Ascending aorta (tissue), 2 donors: ENCODE measurements at regions not wholly inside any gene's neighbourhood (a gene's known extent, or its start where the extent isn't known, plus 50 kb on each side); places are given as distances from the start of the nearest gene placed in this dataset.

Experiments used
- DNase-seq, 2 donors: peaks; one replicate each; pipeline ENCODE4 v3.0.0-alpha.2; 2019; ENCODE audit warnings: low spot score in 2 of 2
- H3K27ac ChIP-seq, 2 donors: fragments of 200-600 bp; sonication (generic); one replicate each; pipeline ENCODE4 v1.5.1; 2016 to 2017; ENCODE audit warnings: mild to moderate bottlenecking in 1 of 2
- H3K27me3 ChIP-seq: fragments of 200-600 bp; sonication (generic); one replicate; pipeline ENCODE4 v1.5.1; 2017
- H3K36me3 ChIP-seq, 2 donors: fragments of 200-600 bp; sonication (generic); one replicate each; pipeline ENCODE4 v1.5.1; 2016
- H3K4me1 ChIP-seq, 2 donors: fragments of 200-600 bp; sonication (generic); one replicate each; pipeline ENCODE4 v1.5.1; 2016 to 2017; ENCODE audit warnings: mild to moderate bottlenecking in 1 of 2
- H3K4me3 ChIP-seq, 2 donors: fragments of 200-600 bp; sonication (generic); one replicate each; pipeline ENCODE4 v1.5.1; 2016 to 2017; ENCODE audit warnings: mild to moderate bottlenecking in 1 of 2
- H3K9me3 ChIP-seq, 2 donors: fragments of 200-600 bp; sonication (generic); one replicate each; pipeline ENCODE4 v1.5.1; 2016
- CTCF ChIP-seq, 3 experiments: fragments of 200-600 bp in 2 of 3; fragments of 450-650 bp in 1 of 3; sonication (generic) in 2 of 3; IDR thresholded peaks; one replicate each; pipeline ENCODE4 v1.5.1; 2016 to 2019; ENCODE audit warnings: antibody characterized with exemption in 3 of 3, mild to moderate bottlenecking in 1 of 3, moderate library complexity in 1 of 3
- intact Hi-C: fragments of 100-400 bp; cut with DNase I; formaldehyde crosslinking; loops from one replicate; pipeline ENCODE4 v1.15.1; 2023

- Histone ChIP-seq H3K27me3 (no peaks in the 10 kb centered on the region), H3K9me3 (peaks cover 0 to 6% of the 10 kb centered on the region in 2 donors), H3K36me3 (no peaks in the 10 kb centered on the region), H3K4me1 (peaks cover 3 to 14% of the 10 kb centered on the region in 2 donors), H3K4me3 (no peak overlapping the region), H3K27ac (no peak overlapping the region)
- DNase-seq = no peak
- TF ChIP-seq CTCF (IDR thresholded peaks at IDR 0.05) = no peak
- intact Hi-C loops = no loop called here
These were observed 317.0 kb upstream of the RPS23 start for GRCh38 chr5:82595113-82595512.

GRCh38 chr5:82594097-82594496, 315.9 kb upstream of the RPS23 start:
- TF ChIP-seq CTCF (IDR thresholded peaks at IDR 0.05) = no peak
- H3K9me3 ChIP-seq = peaks cover 0 to 6% of the 10 kb centered on the region in 2 donors
- H3K4me3 ChIP-seq = no peak overlapping the region
- intact Hi-C loops = no loop called here
- H3K27me3 ChIP-seq = no peaks in the 10 kb centered on the region
- no peaks in the 10 kb centered on the region for H3K36me3 ChIP-seq
- peak overlapping the region in 1 of 2 donors; percentile 20 for H3K27ac ChIP-seq
- DNase-seq = no peak
- peaks cover 3 to 14% of the 10 kb centered on the region in 2 donors for H3K4me1 ChIP-seq

- peaks cover 3 to 14% of the 10 kb centered on the region in 2 donors for H3K4me1 ChIP-seq
- H3K27me3 ChIP-seq = no peaks in the 10 kb centered on the region
- TF ChIP-seq CTCF (IDR thresholded peaks at IDR 0.05) = no peak
- no peak overlapping the region for H3K4me3 ChIP-seq
- peak overlapping the region; percentile 20 to 29 for H3K27ac ChIP-seq
- no peak for DNase-seq
- intact Hi-C loops = no loop called here
- peaks cover 0 to 6% of the 10 kb centered on the region in 2 donors for H3K9me3 ChIP-seq
- no peaks in the 10 kb centered on the region for H3K36me3 ChIP-seq
These were observed 315.3 kb upstream of the RPS23 start for GRCh38 chr5:82593481-82593880.

GRCh38 chr5:82591021-82591515, 312.9 kb upstream of the RPS23 start:
- no peaks in the 10 kb centered on the region for H3K36me3 ChIP-seq
- TF ChIP-seq CTCF (IDR thresholded peaks at IDR 0.05) = no peak
- peaks cover 0 to 6% of the 10 kb centered on the region in 2 donors for H3K9me3 ChIP-seq
- H3K4me1 ChIP-seq = peaks cover 3 to 21% of the 10 kb centered on the region in 2 donors
- DNase-seq = no peak
- intact Hi-C loops = no loop called here
- no peak overlapping the region for H3K27ac ChIP-seq
- no peak overlapping the region for H3K4me3 ChIP-seq
- H3K27me3 ChIP-seq = no peaks in the 10 kb centered on the region

- TF ChIP-seq CTCF (IDR thresholded peaks at IDR 0.05) = no peak
- no peaks in the 10 kb centered on the region for H3K36me3 ChIP-seq
- no peak for DNase-seq
- no peak overlapping the region for H3K4me3 ChIP-seq
- H3K4me1 ChIP-seq = peaks cover 3 to 23% of the 10 kb centered on the region in 2 donors
- no peak overlapping the region for H3K27ac ChIP-seq
- H3K9me3 ChIP-seq = peaks cover 0 to 6% of the 10 kb centered on the region in 2 donors
- intact Hi-C loops = no loop called here
- no peaks in the 10 kb centered on the region for H3K27me3 ChIP-seq
These were observed 312.0 kb upstream of the RPS23 start for GRCh38 chr5:82590112-82590511.
